Osteoblast (primary cell): ENCODE measurements at regions not wholly inside any gene's neighbourhood (a gene's known extent, or its start where the extent isn't known, plus 50 kb on each side); places are given as distances from the start of the nearest gene placed in this dataset.

ENCODE experiments used
- DNase-seq: peaks from one replicate; pipeline ENCODE4 v3.0.0; 2011; ENCODE audit warnings: low spot score, mixed read lengths; ENCODE audit not compliant: insufficient read length; ENCODE audit errors: missing footprints
- H2AFZ ChIP-seq: 2 replicates; pipeline ENCODE4 v1.6.0; 2011; ENCODE audit warnings: mild to moderate bottlenecking, low read length
- H3K27ac ChIP-seq: 2 replicates; pipeline ENCODE4 v1.5.1; 2011; ENCODE audit warnings: mild to moderate bottlenecking, low read depth, low read length, moderate library complexity
- H3K27me3 ChIP-seq: 2 replicates; pipeline ENCODE4 v1.6.0; 2012; ENCODE audit warnings: mild to moderate bottlenecking, control low read depth, inconsistent platforms, low read length, moderate library complexity; ENCODE audit not compliant: insufficient read depth
- H3K36me3 ChIP-seq: 2 replicates; pipeline ENCODE4 v1.5.1; 2011; ENCODE audit warnings: mild to moderate bottlenecking, low read length, control low read depth, moderate library complexity; ENCODE audit not compliant: insufficient read depth
- H3K4me1 ChIP-seq: 2 replicates; pipeline ENCODE4 v1.5.1; 2011; ENCODE audit warnings: mild to moderate bottlenecking, low read length, control low read depth, moderate library complexity; ENCODE audit not compliant: insufficient read depth
- H3K4me2 ChIP-seq: 2 replicates; pipeline ENCODE4 v1.6.0; 2011; ENCODE audit warnings: mild to moderate bottlenecking, low read length; ENCODE audit not compliant: insufficient read depth
- H3K4me3 ChIP-seq: fragments of 200-600 bp; sonication (generic); 3 replicates; pipeline ENCODE4 v1.5.1; 2012; ENCODE audit warnings: mild to moderate bottlenecking, low read length, inconsistent platforms; ENCODE audit not compliant: insufficient read depth
- H3K79me2 ChIP-seq: 2 replicates; pipeline ENCODE4 v1.6.0; 2012; ENCODE audit warnings: mild to moderate bottlenecking, low read length, control low read depth, inconsistent platforms; ENCODE audit not compliant: insufficient read depth
- H3K9me3 ChIP-seq: 2 replicates; pipeline ENCODE4 v1.5.1; 2011; ENCODE audit warnings: low read depth, low read length, control low read depth
- H4K20me1 ChIP-seq: 2 replicates; pipeline ENCODE4 v1.6.0; 2012; ENCODE audit warnings: mild to moderate bottlenecking, low read length, control low read depth; ENCODE audit not compliant: insufficient read depth
- TF ChIP-seq, protein P1 (sequence below): IDR thresholded peaks from 2 replicates; pipeline ENCODE4 v1.5.1; 2011; ENCODE audit warnings: mild to moderate bottlenecking, low read depth, low read length, moderate library complexity; ENCODE audit errors: extremely low read depth

DNA sequence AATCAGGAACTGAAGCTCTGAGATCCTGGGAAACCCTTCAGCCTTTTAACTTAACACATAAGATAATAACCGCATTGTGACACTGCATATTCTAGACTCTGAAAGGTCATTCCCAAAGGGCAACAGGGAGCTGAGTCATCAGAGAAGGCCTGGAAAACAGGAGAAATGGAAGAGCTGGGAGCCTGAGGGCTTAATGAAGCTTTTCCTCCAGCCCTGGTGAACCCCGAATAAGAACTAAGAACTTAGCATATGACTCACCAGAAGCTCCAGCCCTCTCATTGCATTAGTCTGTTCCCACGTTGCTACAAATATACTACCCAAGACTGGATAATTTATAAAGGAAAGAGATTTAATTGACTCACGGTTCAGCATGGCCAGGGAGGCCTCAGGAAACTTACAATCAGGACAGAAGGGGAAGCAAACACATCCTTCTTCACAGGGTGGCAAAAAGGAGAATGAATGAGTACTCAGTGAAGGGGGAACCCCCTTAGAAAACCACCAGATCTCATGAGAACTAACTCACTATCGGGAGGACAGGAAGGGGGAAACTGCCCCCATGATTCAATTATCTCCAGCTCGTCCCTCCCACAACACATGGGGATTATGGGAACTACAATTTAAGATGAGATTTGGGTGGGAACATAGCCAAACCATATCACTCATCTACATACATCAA, 648.5 kb downstream of the TFAP2A start:
- TF ChIP-seq, protein P1, sequence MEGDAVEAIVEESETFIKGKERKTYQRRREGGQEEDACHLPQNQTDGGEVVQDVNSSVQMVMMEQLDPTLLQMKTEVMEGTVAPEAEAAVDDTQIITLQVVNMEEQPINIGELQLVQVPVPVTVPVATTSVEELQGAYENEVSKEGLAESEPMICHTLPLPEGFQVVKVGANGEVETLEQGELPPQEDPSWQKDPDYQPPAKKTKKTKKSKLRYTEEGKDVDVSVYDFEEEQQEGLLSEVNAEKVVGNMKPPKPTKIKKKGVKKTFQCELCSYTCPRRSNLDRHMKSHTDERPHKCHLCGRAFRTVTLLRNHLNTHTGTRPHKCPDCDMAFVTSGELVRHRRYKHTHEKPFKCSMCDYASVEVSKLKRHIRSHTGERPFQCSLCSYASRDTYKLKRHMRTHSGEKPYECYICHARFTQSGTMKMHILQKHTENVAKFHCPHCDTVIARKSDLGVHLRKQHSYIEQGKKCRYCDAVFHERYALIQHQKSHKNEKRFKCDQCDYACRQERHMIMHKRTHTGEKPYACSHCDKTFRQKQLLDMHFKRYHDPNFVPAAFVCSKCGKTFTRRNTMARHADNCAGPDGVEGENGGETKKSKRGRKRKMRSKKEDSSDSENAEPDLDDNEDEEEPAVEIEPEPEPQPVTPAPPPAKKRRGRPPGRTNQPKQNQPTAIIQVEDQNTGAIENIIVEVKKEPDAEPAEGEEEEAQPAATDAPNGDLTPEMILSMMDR: no peak
- no peak for DNase-seq
- no peak overlapping the region for H3K27ac ChIP-seq
- no peaks in the 10 kb centered on the region for H3K79me2 ChIP-seq
- no peaks in the 10 kb centered on the region for H3K4me1 ChIP-seq
- no peaks in the 10 kb centered on the region for H3K36me3 ChIP-seq
- H3K27me3 ChIP-seq: no peaks in the 10 kb centered on the region
- H3K4me2 ChIP-seq: no peak overlapping the region
- no peaks in the 10 kb centered on the region for H4K20me1 ChIP-seq
- H3K9me3 ChIP-seq: peaks cover 3% of the 10 kb centered on the region
- H2AFZ ChIP-seq: no peak overlapping the region
- no peak overlapping the region for H3K4me3 ChIP-seq

DNA sequence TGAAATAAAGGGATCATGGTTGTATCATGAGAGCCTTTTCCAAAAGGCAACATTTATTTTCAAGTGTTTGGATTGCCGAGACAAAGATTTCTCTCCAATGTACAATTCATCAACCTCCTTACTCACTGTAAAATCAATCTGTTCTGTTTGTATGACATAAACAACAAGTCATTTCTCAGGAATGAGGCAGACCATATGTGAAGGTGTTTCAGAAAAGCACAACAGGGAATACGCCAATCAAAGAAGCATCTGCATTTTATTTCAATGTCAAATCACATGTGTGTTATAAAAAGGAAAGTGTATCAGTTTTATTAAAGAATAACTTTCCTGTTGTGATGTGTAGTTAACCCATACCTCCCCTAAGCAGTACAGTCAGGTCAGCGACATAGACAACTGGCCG, 653.7 kb downstream of the TFAP2A start:
- Histone ChIP-seq H4K20me1 (no peaks in the 10 kb centered on the region), H3K79me2 (no peaks in the 10 kb centered on the region), H3K4me3 (no peak overlapping the region), H3K27ac (no peak overlapping the region), H2AFZ (no peak overlapping the region), H3K4me1 (no peaks in the 10 kb centered on the region), H3K9me3 (no peaks in the 10 kb centered on the region), H3K4me2 (no peak overlapping the region), H3K36me3 (no peaks in the 10 kb centered on the region), H3K27me3 (no peaks in the 10 kb centered on the region)
- DNase-seq: no peak
- TF ChIP-seq, protein P1: no peak

DNA sequence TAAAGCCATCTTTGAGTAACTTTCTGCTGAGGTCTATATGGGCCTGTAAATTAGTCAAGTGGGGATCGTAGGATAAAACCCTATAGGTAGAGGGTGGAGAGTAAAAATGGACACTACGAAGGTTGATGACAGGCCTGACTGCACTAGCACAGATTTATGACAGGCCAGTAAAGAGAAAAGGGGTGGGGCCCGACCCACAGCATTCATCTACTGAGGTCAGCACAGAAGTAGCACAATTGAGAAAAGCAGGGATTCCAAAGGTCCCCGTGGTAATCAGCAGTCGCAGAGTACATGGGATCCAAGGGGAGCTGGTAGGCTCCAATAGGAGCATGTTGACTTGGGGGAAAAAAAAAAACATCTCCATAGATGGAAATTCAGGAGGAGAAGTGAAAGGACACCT, 660.4 kb downstream of the TFAP2A start:
- no peaks in the 10 kb centered on the region for H3K4me1 ChIP-seq
- no peak for DNase-seq

DNA sequence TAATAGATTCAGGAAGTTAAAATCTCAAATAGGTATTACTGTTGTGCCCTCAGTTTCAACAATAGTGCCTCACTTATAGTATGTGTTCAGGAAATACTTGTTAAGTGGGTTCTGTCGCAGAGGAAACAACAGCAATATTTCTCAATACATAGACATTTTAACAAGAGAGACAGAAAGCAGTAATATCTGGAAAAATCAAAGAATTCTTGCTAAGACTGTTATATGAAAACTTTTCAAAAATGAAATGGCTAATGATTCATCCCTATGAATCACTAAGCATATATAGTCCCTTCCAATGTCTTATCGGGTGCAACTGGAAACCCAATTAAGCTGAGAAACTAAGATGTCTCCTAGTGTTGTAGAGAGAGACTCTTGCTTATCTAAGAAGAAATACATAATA, 668.9 kb downstream of the TFAP2A start:
- Histone ChIP-seq H3K36me3 (no peaks in the 10 kb centered on the region), H3K4me3 (no peak overlapping the region), H3K27me3 (no peaks in the 10 kb centered on the region), H2AFZ (no peak overlapping the region), H3K9me3 (peaks cover 3% of the 10 kb centered on the region), H4K20me1 (no peaks in the 10 kb centered on the region), H3K4me2 (no peak overlapping the region), H3K79me2 (no peaks in the 10 kb centered on the region), H3K27ac (no peak overlapping the region), H3K4me1 (no peaks in the 10 kb centered on the region)
- TF ChIP-seq, protein P1: no peak
- no peak for DNase-seq

More for the DNA sequence above, 660.4 kb downstream of the TFAP2A start:
- Histone ChIP-seq H4K20me1 (no peaks in the 10 kb centered on the region), H2AFZ (no peak overlapping the region), H3K79me2 (no peaks in the 10 kb centered on the region), H3K27ac (no peak overlapping the region), H3K36me3 (no peaks in the 10 kb centered on the region), H3K27me3 (no peaks in the 10 kb centered on the region), H3K4me3 (no peak overlapping the region), H3K4me2 (no peak overlapping the region), H3K9me3 (no peaks in the 10 kb centered on the region)
- TF ChIP-seq, protein P1: no peak
